ENCODE measurements at regions not wholly inside any gene's neighbourhood (a gene's known extent, or its start where the extent isn't known, plus 50 kb on each side); places are given as distances from the start of the nearest gene placed in this dataset.
A peak's percentile ranks its signal among the peaks of the same experiment; 100 is the strongest.

GRCh38 chrX:91122151-91122694 lies 312.4 kb upstream of the PABPC5 start:
- Mint-ChIP-seq H3K36me3 (ENCODE audit: low read depth, unreplicated experiment) (no peaks in the 10 kb centered on the region), H3K4me1 (ENCODE audit: low read depth, unreplicated experiment) (no peaks in the 10 kb centered on the region), H3K27ac (ENCODE audit: unreplicated experiment) (no peak overlapping the region), H3K27me3 (ENCODE audit: low read depth, unreplicated experiment) (no peaks in the 10 kb centered on the region), H3K4me3 (ENCODE audit: unreplicated experiment) (no peak overlapping the region), H3K9me3 (ENCODE audit: unreplicated experiment) (no peaks in the 10 kb centered on the region)
- Histone ChIP-seq H3K4me3 (ENCODE audit: insufficient read depth, low read depth, low read length) (no peak overlapping the region), H4K20me1 (ENCODE audit: insufficient read depth, low read length) (no peaks in the 10 kb centered on the region), H3K4me2 (ENCODE audit: low read length) (no peak overlapping the region), H3K4me1 (ENCODE audit: insufficient read depth, low read length) (no peaks in the 10 kb centered on the region), H3K79me2 (ENCODE audit: insufficient read depth, low read length) (no peaks in the 10 kb centered on the region), H3K9me3 (ENCODE audit: insufficient read depth, low read depth, low read length) (no peaks in the 10 kb centered on the region), H3K9ac (ENCODE audit: low read length) (no peak overlapping the region), H3K27me3 (ENCODE audit: insufficient read depth, low read length) (no peaks in the 10 kb centered on the region), H3K27ac (ENCODE audit: low read depth, low read length) (no peak overlapping the region), H3K36me3 (ENCODE audit: insufficient read depth, low read length) (no peaks in the 10 kb centered on the region), H2AFZ (ENCODE audit: low read depth, low read length) (no peak overlapping the region)
- FAIRE-seq (no peak), DNase-seq (ENCODE audit: low read depth) (no peak)
- TF ChIP-seq CTCF (IDR thresholded peaks at IDR 0.05; ENCODE audit: insufficient read depth, low read depth, low read length) = no peak
- TF ChIP-seq EZH2 (IDR thresholded peaks at IDR 0.05; ENCODE audit: insufficient read depth, low read length) = no peak

GRCh38 chrX:91137883-91138282 lies 296.8 kb upstream of the PABPC5 start:
- H3K9ac ChIP-seq (ENCODE audit: low read length) = no peak overlapping the region
- no peaks in the 10 kb centered on the region for H3K79me2 ChIP-seq (ENCODE audit: insufficient read depth, low read length)
- H3K4me2 ChIP-seq (ENCODE audit: low read length) = no peak overlapping the region
- no peak for DNase-seq (ENCODE audit: low read depth)
- no peak for TF ChIP-seq EZH2 (IDR thresholded peaks at IDR 0.05; ENCODE audit: insufficient read depth, low read length)
- Mint-ChIP-seq H3K4me3 (ENCODE audit: unreplicated experiment) (no peak overlapping the region), H3K36me3 (ENCODE audit: low read depth, unreplicated experiment) (no peaks in the 10 kb centered on the region), H3K9me3 (ENCODE audit: unreplicated experiment) (no peaks in the 10 kb centered on the region), H3K4me1 (ENCODE audit: low read depth, unreplicated experiment) (no peaks in the 10 kb centered on the region), H3K27ac (ENCODE audit: unreplicated experiment) (no peak overlapping the region), H3K27me3 (ENCODE audit: low read depth, unreplicated experiment) (no peaks in the 10 kb centered on the region)
- no peak overlapping the region for H3K27ac ChIP-seq (ENCODE audit: low read depth, low read length)
- no peaks in the 10 kb centered on the region for H3K4me1 ChIP-seq (ENCODE audit: insufficient read depth, low read length)
- FAIRE-seq = peak; percentile 93
- H4K20me1 ChIP-seq (ENCODE audit: insufficient read depth, low read length) = no peaks in the 10 kb centered on the region
- H3K36me3 ChIP-seq (ENCODE audit: insufficient read depth, low read length) = no peaks in the 10 kb centered on the region
- no peaks in the 10 kb centered on the region for H3K27me3 ChIP-seq (ENCODE audit: insufficient read depth, low read length)
- H3K4me3 ChIP-seq (ENCODE audit: insufficient read depth, low read depth, low read length) = no peak overlapping the region
- no peak overlapping the region for H2AFZ ChIP-seq (ENCODE audit: low read depth, low read length)
- H3K9me3 ChIP-seq (ENCODE audit: insufficient read depth, low read depth, low read length) = no peaks in the 10 kb centered on the region

Data from astrocyte (in vitro differentiated cells and primary cell).